Activated CD4-positive, alpha-beta T cell treated with anti-CD3 and anti-CD28 coated beads for 36 hours (primary cell): ENCODE measurements at regions not wholly inside any gene's neighbourhood (a gene's known extent, or its start where the extent isn't known, plus 50 kb on each side); places are given as distances from the start of the nearest gene placed in this dataset.
"Not testable (repeated sequence)": the region's sequence is repeated elsewhere in the genome, so short reads cannot be mapped to it uniquely, and the experiment has no call there.

Experiments
- ATAC-seq: fragments of 200-7000 bp; cut with Tn5 transposase; one replicate; pipeline ENCODE4 v1.10.0; 2021; ENCODE audit warnings: mild to moderate bottlenecking, moderate library complexity
- CTCF ChIA-PET: fragments of 350-600 bp; sonication (Branson Sonifier 250); formaldehyde crosslinking; loops from one replicate; lab custom pipeline; 2021; ENCODE audit warnings: antibody characterized with exemption; lab: Charles Lee
- POLR2A ChIA-PET: fragments of 350-600 bp; sonication (Branson Sonifier 250); formaldehyde crosslinking; loops from one replicate; lab custom pipeline; 2021; ENCODE audit warnings: antibody characterized with exemption, inconsistent platforms; lab: Charles Lee
- DNase-seq: peaks from one replicate; pipeline ENCODE4 v3.0.0-alpha.2; 2020
- H3K27ac Mint-ChIP-seq: one replicate; pipeline ENCODE4 v1.8.0; 2021; ENCODE audit warnings: mixed read lengths
- H3K27me3 Mint-ChIP-seq: one replicate; pipeline ENCODE4 v1.8.0; 2021; ENCODE audit warnings: mixed read lengths
- H3K36me3 Mint-ChIP-seq: one replicate; pipeline ENCODE4 v1.8.0; 2021; ENCODE audit warnings: low read depth, mixed read lengths
- H3K4me1 Mint-ChIP-seq: one replicate; pipeline ENCODE4 v1.8.0; 2021; ENCODE audit warnings: mixed read lengths
- H3K4me3 Mint-ChIP-seq: one replicate; pipeline ENCODE4 v1.8.0; 2021; ENCODE audit warnings: mild to moderate bottlenecking, moderate library complexity, mixed read lengths
- H3K9me3 Mint-ChIP-seq: one replicate; pipeline ENCODE4 v1.8.0; 2021; ENCODE audit warnings: low read depth, mixed read lengths
- intact Hi-C, 2 experiments: fragments of 100-400 bp; cut with DNase I in 1 of 2; cut with micrococcal nuclease in 1 of 2; formaldehyde crosslinking; loops; one replicate each; pipeline versions ENCODE4 v1.14.2 to v1.15.1; 2022 to 2024; cut with DNase I, micrococcal nuclease

DNA sequence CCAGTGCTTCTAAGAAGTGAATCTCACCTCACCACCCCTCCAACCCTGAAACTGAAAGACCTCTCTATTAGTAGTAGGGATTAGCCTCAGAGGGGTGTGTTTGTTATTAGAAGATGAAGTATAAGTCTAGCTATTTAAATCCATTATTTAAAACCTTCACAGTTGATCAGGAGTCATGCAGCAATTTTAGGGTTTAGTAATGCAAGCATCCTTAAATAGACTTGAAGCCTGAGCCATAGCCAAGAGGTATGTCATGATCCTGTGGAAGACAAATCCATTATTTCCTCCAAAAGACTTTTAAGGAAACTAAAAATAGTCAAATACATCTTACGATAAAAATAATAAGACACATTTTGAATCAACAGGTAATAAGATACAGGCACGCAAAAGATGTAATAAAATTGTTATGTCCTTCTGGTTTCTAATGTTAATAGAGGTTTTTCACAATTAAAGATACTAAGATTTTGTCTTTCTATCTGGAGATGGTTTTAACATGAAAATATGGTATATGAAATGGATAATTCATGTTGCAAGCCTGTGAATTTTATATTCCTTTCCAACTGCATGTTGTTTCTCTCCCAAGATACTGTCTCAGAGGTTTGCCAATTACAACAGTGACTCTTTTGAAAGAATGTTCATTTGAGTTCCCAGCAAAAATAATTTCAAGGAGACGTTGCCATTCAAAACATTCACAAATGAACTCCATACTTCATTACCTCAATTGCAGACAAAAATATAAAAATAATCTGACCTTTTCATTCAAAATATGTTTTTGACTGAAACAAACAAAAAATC lies 68.0 kb downstream of the LUZP4 start:
- peaks cover 4% of the 10 kb centered on the region for H3K27me3 Mint-ChIP-seq
- intact Hi-C loops = no loop called here
- peaks cover 3% of the 10 kb centered on the region for H3K4me1 Mint-ChIP-seq
- no peak for ATAC-seq
- no peaks in the 10 kb centered on the region for H3K9me3 Mint-ChIP-seq
- no peak overlapping the region for H3K27ac Mint-ChIP-seq
- no peaks in the 10 kb centered on the region for H3K36me3 Mint-ChIP-seq
- no peak for DNase-seq
- H3K4me3 Mint-ChIP-seq = no peak overlapping the region
- ChIA-PET POLR2A (no interaction called here), CTCF (no interaction called here)

DNA sequence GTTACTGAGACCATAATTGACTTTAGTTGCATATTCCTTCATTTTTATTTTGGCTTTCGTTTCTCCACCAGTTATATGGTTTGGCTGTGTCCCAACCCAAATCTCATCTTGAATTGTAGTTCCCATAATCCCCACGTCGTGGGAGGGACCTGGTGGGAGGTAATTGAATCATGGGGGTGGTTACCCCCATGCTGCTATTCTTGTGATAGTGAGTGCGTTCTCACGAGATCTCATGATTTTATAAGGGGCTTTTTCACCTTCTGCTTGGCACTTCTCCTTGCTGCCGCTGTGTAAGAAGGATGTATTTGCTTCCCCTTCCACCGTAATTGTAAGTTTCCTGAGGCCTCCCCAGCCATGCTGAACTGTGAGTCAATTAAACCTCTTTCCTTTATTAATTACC lies 70.0 kb downstream of the LUZP4 start:
- H3K36me3 Mint-ChIP-seq, ATAC-seq, H3K27me3 Mint-ChIP-seq, H3K9me3 Mint-ChIP-seq, H3K27ac Mint-ChIP-seq, H3K4me3 Mint-ChIP-seq, intact Hi-C loops, DNase-seq, CTCF ChIA-PET, H3K4me1 Mint-ChIP-seq, POLR2A ChIA-PET: not testable (repeated sequence)

- Mint-ChIP-seq H3K4me3 (no peak overlapping the region), H3K9me3 (no peaks in the 10 kb centered on the region), H3K27ac (no peak overlapping the region), H3K4me1 (peaks cover 4% of the 10 kb centered on the region), H3K27me3 (peaks cover 7% of the 10 kb centered on the region), H3K36me3 (no peaks in the 10 kb centered on the region)
- ATAC-seq (no peak), DNase-seq (no peak)
- ChIA-PET CTCF (no interaction called here), POLR2A (no interaction called here)
- intact Hi-C loops = no loop called here
These were observed 70.8 kb downstream of the LUZP4 start for GRCh38 chrX:115360220-115360781.

GRCh38 chrX:115362334-115363095 lies 73.0 kb downstream of the LUZP4 start:
- H3K9me3 Mint-ChIP-seq = no peaks in the 10 kb centered on the region
- H3K4me1 Mint-ChIP-seq = peaks cover 4% of the 10 kb centered on the region
- ATAC-seq (no peak), DNase-seq (peak; percentile 4)
- ChIA-PET POLR2A (no interaction called here), CTCF (no interaction called here)
- peaks cover 7% of the 10 kb centered on the region for H3K27me3 Mint-ChIP-seq
- no peak overlapping the region for H3K4me3 Mint-ChIP-seq
- intact Hi-C loops = no loop called here
- no peak overlapping the region for H3K27ac Mint-ChIP-seq
- no peaks in the 10 kb centered on the region for H3K36me3 Mint-ChIP-seq

GRCh38 chrX:115363372-115363771 lies 73.9 kb downstream of the LUZP4 start:
- ATAC-seq (no peak), DNase-seq (no peak)
- no peaks in the 10 kb centered on the region for H3K9me3 Mint-ChIP-seq
- POLR2A ChIA-PET = no interaction called here
- intact Hi-C loops = no loop called here
- H3K27me3 Mint-ChIP-seq = peaks cover 7% of the 10 kb centered on the region
- CTCF ChIA-PET = interaction anchor here (0.6 kb wide), 1 partner anchor 12 kb away, joined by 3 read pairs; no protein-coding TSS in a partner anchor
- H3K4me1 Mint-ChIP-seq = peaks cover 4% of the 10 kb centered on the region
- no peaks in the 10 kb centered on the region for H3K36me3 Mint-ChIP-seq
- H3K4me3 Mint-ChIP-seq = no peak overlapping the region
- H3K27ac Mint-ChIP-seq = no peak overlapping the region

GRCh38 chrX:115363897-115364296 lies 74.4 kb downstream of the LUZP4 start:
- Mint-ChIP-seq H3K27me3 (peaks cover 7% of the 10 kb centered on the region), H3K9me3 (no peaks in the 10 kb centered on the region), H3K4me3 (no peak overlapping the region), H3K4me1 (peaks cover 4% of the 10 kb centered on the region), H3K27ac (no peak overlapping the region), H3K36me3 (no peaks in the 10 kb centered on the region)
- ChIA-PET POLR2A (no interaction called here), CTCF (no interaction called here)
- intact Hi-C loops = no loop called here
- DNase-seq = no peak
- ATAC-seq = no peak

- POLR2A ChIA-PET = no interaction called here
- Mint-ChIP-seq H3K27me3 (peaks cover 7% of the 10 kb centered on the region), H3K4me3 (no peak overlapping the region), H3K27ac (no peak overlapping the region), H3K36me3 (no peaks in the 10 kb centered on the region), H3K9me3 (no peaks in the 10 kb centered on the region), H3K4me1 (peaks cover 4% of the 10 kb centered on the region)
- ATAC-seq = no peak
- CTCF ChIA-PET = interaction anchor here (0.6 kb wide), 1 partner anchor 278 kb away, joined by 3 read pairs; no protein-coding TSS in a partner anchor
- no peak for DNase-seq
- intact Hi-C loops = no loop called here
These were observed 75.2 kb downstream of the LUZP4 start for GRCh38 chrX:115364670-115365069.

DNA sequence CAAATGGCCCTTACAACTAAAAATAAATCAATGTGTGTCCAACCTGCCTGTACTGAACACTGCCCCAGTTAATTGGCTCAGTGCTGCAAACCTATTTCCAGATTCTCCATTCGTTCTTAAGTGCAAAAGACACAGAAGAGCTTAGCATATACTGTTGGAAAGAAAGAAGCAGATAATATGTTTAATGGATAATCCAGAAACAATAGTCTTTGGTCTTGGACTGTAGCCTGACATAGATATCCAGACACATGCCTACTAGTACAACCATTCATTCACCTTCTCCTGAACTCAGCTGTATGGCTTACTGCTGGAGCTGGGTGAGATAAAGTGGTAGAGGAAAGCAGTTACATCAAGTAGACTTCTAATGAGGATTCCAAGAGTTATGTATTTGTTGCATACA lies 77.0 kb downstream of the LUZP4 start:
- DNase-seq (no peak), ATAC-seq (no peak)
- H3K4me3 Mint-ChIP-seq = no peak overlapping the region
- H3K27me3 Mint-ChIP-seq = peaks cover 7% of the 10 kb centered on the region
- ChIA-PET POLR2A (no interaction called here), CTCF (interaction anchor here (0.7 kb wide), 1 partner anchor 183 kb away, joined by 3 read pairs; no protein-coding TSS in a partner anchor)
- no peak overlapping the region for H3K27ac Mint-ChIP-seq
- intact Hi-C loops = no loop called here
- H3K36me3 Mint-ChIP-seq = no peaks in the 10 kb centered on the region
- peaks cover 4% of the 10 kb centered on the region for H3K4me1 Mint-ChIP-seq
- H3K9me3 Mint-ChIP-seq = no peaks in the 10 kb centered on the region

- Mint-ChIP-seq H3K4me1 (peaks cover 2% of the 10 kb centered on the region), H3K9me3 (no peaks in the 10 kb centered on the region), H3K27ac (no peak overlapping the region), H3K36me3 (no peaks in the 10 kb centered on the region), H3K4me3 (no peak overlapping the region), H3K27me3 (peaks cover 3% of the 10 kb centered on the region)
- intact Hi-C loops = no loop called here
- POLR2A ChIA-PET = no interaction called here
- DNase-seq (no peak), ATAC-seq (no peak)
- CTCF ChIA-PET = no interaction called here
These were observed 77.9 kb downstream of the LUZP4 start for GRCh38 chrX:115367455-115367854.

DNA sequence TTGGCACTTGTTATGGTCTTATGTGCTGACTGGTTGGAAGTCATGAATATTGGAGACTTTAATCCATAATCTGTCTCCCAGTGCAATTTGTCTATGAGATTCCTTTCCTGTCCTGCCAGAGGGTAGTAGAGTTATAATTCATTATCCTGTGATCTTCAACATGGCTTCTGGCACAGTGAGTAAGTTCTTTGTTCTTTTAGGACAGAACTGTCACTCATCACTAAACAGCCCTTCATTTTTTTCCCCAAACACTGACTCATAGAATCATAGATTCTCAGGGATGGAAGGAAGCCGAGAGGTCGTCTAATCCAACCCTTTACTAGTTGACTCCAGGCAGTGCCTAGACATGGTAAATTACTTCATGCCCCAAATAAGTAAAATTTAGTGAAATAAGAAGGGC lies 78.4 kb downstream of the LUZP4 start:
- peaks cover 3% of the 10 kb centered on the region for H3K27me3 Mint-ChIP-seq
- no peak overlapping the region for H3K27ac Mint-ChIP-seq
- H3K4me3 Mint-ChIP-seq = no peak overlapping the region
- no peaks in the 10 kb centered on the region for H3K9me3 Mint-ChIP-seq
- DNase-seq = no peak
- no peaks in the 10 kb centered on the region for H3K4me1 Mint-ChIP-seq
- intact Hi-C loops = no loop called here
- CTCF ChIA-PET = no interaction called here
- ATAC-seq = no peak
- H3K36me3 Mint-ChIP-seq = no peaks in the 10 kb centered on the region
- POLR2A ChIA-PET = no interaction called here

- ChIA-PET CTCF (no interaction called here), POLR2A (no interaction called here)
- peaks cover 3% of the 10 kb centered on the region for H3K27me3 Mint-ChIP-seq
- H3K27ac Mint-ChIP-seq = no peak overlapping the region
- no peak for ATAC-seq
- no peak overlapping the region for H3K4me3 Mint-ChIP-seq
- H3K36me3 Mint-ChIP-seq = no peaks in the 10 kb centered on the region
- H3K9me3 Mint-ChIP-seq = no peaks in the 10 kb centered on the region
- no peaks in the 10 kb centered on the region for H3K4me1 Mint-ChIP-seq
- intact Hi-C loops = no loop called here
- no peak for DNase-seq
These were observed 79.4 kb downstream of the LUZP4 start for GRCh38 chrX:115368876-115369275.

GRCh38 chrX:115372152-115372551 lies 82.6 kb downstream of the LUZP4 start:
- no peak overlapping the region for H3K4me3 Mint-ChIP-seq
- H3K27me3 Mint-ChIP-seq = peaks cover 2% of the 10 kb centered on the region
- ChIA-PET CTCF (no interaction called here), POLR2A (no interaction called here)
- H3K9me3 Mint-ChIP-seq = no peaks in the 10 kb centered on the region
- ATAC-seq = no peak
- H3K36me3 Mint-ChIP-seq = no peaks in the 10 kb centered on the region
- no peak for DNase-seq
- H3K4me1 Mint-ChIP-seq = no peaks in the 10 kb centered on the region
- no peak overlapping the region for H3K27ac Mint-ChIP-seq
- intact Hi-C loops = no loop called here
